ENCODE measurements at regions not wholly inside any gene's neighbourhood (a gene's known extent, or its start where the extent isn't known, plus 50 kb on each side); places are given as distances from the start of the nearest gene placed in this dataset.

GRCh38 chr20:29296256-29297230 is 1960.9 kb upstream of the DEFB115 start:
- TF ChIP-seq, protein P1, sequence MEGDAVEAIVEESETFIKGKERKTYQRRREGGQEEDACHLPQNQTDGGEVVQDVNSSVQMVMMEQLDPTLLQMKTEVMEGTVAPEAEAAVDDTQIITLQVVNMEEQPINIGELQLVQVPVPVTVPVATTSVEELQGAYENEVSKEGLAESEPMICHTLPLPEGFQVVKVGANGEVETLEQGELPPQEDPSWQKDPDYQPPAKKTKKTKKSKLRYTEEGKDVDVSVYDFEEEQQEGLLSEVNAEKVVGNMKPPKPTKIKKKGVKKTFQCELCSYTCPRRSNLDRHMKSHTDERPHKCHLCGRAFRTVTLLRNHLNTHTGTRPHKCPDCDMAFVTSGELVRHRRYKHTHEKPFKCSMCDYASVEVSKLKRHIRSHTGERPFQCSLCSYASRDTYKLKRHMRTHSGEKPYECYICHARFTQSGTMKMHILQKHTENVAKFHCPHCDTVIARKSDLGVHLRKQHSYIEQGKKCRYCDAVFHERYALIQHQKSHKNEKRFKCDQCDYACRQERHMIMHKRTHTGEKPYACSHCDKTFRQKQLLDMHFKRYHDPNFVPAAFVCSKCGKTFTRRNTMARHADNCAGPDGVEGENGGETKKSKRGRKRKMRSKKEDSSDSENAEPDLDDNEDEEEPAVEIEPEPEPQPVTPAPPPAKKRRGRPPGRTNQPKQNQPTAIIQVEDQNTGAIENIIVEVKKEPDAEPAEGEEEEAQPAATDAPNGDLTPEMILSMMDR (IDR thresholded peaks at IDR 0.05), result no peak
- no peak overlapping the region for H3K4me3 ChIP-seq
- H3K27ac ChIP-seq, result no peak overlapping the region
- ATAC-seq, result peak in 1 of 2 donors; percentile 26
- H3K36me3 ChIP-seq, result no peaks in the 10 kb centered on the region
- intact Hi-C loops (cut with DNase I), result no loop called here
- H3K27me3 ChIP-seq (ENCODE audit: low read depth), result no peaks in the 10 kb centered on the region
- DNase-seq, result no peak
- H3K4me1 ChIP-seq, result no peaks in the 10 kb centered on the region
- H3K9me3 ChIP-seq, result peaks cover 7% of the 10 kb centered on the region

- H3K27ac ChIP-seq, result no peak overlapping the region
- peaks cover 7% of the 10 kb centered on the region for H3K9me3 ChIP-seq
- ATAC-seq (peak in 1 of 2 donors; percentile 44), DNase-seq (no peak)
- intact Hi-C loops (cut with DNase I), result no loop called here
- H3K4me3 ChIP-seq, result no peak overlapping the region
- H3K27me3 ChIP-seq (ENCODE audit: low read depth), result no peaks in the 10 kb centered on the region
- no peaks in the 10 kb centered on the region for H3K36me3 ChIP-seq
- TF ChIP-seq, protein P1 (IDR thresholded peaks at IDR 0.05), result no peak
- no peaks in the 10 kb centered on the region for H3K4me1 ChIP-seq
These were observed 1959.8 kb upstream of the DEFB115 start for GRCh38 chr20:29297411-29298270.

- TF ChIP-seq, protein P1 (IDR thresholded peaks at IDR 0.05), result no peak
- H3K4me3 ChIP-seq, result no peak overlapping the region
- DNase-seq (no peak), ATAC-seq (no peak)
- H3K27ac ChIP-seq, result no peak overlapping the region
- H3K36me3 ChIP-seq, result no peaks in the 10 kb centered on the region
- H3K9me3 ChIP-seq, result peaks cover 7% of the 10 kb centered on the region
- H3K27me3 ChIP-seq (ENCODE audit: low read depth), result no peaks in the 10 kb centered on the region
- intact Hi-C loops (cut with DNase I), result no loop called here
- no peaks in the 10 kb centered on the region for H3K4me1 ChIP-seq
These were observed 1959.2 kb upstream of the DEFB115 start for GRCh38 chr20:29298271-29298590.

DNA sequence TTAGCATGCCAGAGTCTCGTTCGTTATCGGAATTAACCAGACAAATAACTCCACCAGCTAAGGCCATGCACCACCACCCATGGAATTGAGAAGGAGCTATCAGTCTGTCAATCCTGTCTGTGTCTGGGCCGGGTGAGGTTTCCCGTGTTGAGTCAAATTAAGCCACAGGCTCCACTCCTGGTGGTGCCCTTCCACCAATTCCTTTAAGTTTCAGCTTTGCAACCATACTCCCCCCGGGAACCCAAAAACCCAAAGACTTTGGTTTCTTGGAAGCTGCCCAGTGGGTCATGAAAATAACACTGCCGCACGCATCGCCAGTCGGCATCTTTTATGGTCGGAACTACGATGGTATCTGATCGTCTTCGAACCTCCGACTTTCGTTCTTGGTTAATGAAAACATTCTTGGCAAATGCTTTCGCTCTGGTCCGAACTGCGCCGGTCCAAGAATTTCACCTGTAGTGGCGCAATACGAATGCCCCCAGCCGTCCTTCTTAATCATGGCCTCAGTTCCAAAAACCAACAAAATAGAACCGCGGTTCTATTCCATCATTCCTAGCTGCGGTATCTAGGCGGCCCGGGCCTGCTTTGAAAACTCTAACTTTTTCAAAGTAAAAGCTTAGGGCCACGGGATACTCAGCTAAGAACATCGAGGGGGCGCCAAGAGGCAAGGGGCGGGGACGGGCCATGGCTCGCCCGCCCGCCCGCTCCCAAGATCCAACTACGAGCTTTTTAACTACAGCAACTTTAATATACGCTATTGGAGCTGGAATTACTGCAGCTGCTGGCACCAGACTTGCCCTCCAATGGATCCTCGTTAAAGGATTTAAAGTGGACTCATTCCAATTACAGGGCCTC is 1958.5 kb upstream of the DEFB115 start:
- no peaks in the 10 kb centered on the region for H3K36me3 ChIP-seq
- peaks cover 7% of the 10 kb centered on the region for H3K9me3 ChIP-seq
- no peaks in the 10 kb centered on the region for H3K27me3 ChIP-seq (ENCODE audit: low read depth)
- DNase-seq, result no peak
- no peak overlapping the region for H3K27ac ChIP-seq
- TF ChIP-seq, protein P1 (IDR thresholded peaks at IDR 0.05), result no peak
- intact Hi-C loops (cut with DNase I), result no loop called here
- H3K4me3 ChIP-seq, result no peak overlapping the region
- ATAC-seq, result no peak
- H3K4me1 ChIP-seq, result no peaks in the 10 kb centered on the region

All from lower lobe of right lung (tissue), 2 donors.